Fibroblast of villous mesenchyme (primary cell): ENCODE measurements at regions not wholly inside any gene's neighbourhood (a gene's known extent, or its start where the extent isn't known, plus 50 kb on each side); places are given as distances from the start of the nearest gene placed in this dataset.

ENCODE experiments used
- DNase-seq: peaks from one replicate; pipeline ENCODE4 v3.0.0-alpha.2; 2010; ENCODE audit warnings: low read depth
- H3K4me3 ChIP-seq: 2 replicates; pipeline ENCODE4 v1.5.1; 2011; ENCODE audit warnings: low read depth, mild to moderate bottlenecking, low read length
- TF ChIP-seq, protein P1 (sequence below): IDR thresholded peaks from 2 replicates; pipeline ENCODE4 v1.5.1; 2012; ENCODE audit warnings: low read depth, mild to moderate bottlenecking, low read length; ENCODE audit not compliant: insufficient read depth

DNA sequence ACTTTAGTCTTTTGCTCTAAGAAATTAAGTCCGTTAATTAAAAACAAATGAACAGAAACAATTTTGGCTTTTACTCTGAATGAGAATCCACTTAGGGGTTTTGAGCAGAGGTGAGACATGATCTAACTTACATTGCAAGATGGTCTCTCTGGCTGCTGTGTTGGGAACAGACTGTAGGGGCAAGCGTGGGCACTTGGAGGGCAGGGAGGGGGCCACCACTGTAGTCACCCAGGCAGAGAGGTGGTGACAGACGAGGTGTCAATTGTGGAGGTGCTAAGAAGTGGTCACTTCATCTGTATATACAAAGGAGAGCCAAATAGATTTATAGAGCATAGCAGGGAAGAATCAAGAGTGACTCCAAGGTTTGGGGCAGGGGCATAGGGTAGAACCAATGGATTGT, 71.1 kb upstream of the IRF2BP2 start:
- TF ChIP-seq, protein P1, sequence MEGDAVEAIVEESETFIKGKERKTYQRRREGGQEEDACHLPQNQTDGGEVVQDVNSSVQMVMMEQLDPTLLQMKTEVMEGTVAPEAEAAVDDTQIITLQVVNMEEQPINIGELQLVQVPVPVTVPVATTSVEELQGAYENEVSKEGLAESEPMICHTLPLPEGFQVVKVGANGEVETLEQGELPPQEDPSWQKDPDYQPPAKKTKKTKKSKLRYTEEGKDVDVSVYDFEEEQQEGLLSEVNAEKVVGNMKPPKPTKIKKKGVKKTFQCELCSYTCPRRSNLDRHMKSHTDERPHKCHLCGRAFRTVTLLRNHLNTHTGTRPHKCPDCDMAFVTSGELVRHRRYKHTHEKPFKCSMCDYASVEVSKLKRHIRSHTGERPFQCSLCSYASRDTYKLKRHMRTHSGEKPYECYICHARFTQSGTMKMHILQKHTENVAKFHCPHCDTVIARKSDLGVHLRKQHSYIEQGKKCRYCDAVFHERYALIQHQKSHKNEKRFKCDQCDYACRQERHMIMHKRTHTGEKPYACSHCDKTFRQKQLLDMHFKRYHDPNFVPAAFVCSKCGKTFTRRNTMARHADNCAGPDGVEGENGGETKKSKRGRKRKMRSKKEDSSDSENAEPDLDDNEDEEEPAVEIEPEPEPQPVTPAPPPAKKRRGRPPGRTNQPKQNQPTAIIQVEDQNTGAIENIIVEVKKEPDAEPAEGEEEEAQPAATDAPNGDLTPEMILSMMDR, result no peak
- DNase-seq, result no peak
- H3K4me3 ChIP-seq, result no peak overlapping the region

DNA sequence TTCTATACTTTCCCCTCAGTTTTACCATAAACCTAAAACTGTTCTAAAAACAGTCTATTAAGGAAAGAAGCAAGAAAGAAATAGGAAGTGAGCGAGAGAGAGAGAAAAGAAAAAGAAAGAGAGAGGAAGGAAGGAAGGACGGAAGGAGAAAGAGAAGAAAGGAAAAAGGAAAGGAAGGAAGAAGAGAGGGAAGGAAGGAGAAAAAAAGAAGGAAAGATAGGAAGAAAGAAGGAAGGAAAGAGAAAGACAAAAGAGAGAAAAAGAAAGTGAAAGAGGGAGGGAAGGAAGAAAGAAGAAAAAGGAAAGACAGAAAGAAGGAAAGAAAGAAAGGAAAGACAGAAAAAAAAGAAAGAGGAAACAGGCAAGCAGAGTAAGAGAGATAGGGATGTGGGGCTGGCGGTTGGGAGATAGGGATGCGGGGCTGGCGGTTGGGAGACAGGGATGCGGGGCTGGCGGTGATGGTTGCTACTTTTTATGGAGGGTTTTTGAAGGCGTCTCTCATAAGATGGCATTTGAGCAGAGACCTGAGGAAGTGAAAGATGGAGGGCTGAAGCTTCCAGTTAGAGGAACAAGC, 70.4 kb upstream of the IRF2BP2 start:
- no peak for DNase-seq
- TF ChIP-seq, protein P1, result no peak
- no peak overlapping the region for H3K4me3 ChIP-seq

DNA sequence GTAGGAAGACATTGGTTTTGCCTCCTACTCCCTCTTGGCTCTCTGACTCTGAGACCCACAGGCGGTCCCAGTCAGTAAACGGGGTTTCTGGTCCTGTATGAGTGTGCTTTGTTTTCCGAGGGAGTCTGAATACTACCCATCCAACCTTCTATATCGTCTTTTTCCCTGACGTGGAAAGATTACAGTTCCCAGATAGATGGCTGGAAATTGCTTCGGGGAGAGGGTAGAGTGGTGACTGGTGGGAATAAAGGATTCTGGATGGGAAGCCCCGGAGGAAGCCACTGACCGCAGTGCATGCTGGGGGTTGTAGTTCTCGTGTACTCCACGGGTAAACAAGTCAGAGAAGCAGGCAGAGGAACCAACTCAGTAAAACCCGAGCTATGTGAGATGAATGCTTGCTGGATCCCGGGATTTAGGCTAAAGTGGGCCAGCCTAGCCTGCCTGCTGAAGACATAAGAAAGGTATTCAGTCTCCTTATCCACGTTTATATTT, 66.2 kb upstream of the IRF2BP2 start:
- H3K4me3 ChIP-seq, result peak overlapping the region; percentile 55
- DNase-seq, result peak; percentile 74
- TF ChIP-seq, protein P1, result no peak

DNA sequence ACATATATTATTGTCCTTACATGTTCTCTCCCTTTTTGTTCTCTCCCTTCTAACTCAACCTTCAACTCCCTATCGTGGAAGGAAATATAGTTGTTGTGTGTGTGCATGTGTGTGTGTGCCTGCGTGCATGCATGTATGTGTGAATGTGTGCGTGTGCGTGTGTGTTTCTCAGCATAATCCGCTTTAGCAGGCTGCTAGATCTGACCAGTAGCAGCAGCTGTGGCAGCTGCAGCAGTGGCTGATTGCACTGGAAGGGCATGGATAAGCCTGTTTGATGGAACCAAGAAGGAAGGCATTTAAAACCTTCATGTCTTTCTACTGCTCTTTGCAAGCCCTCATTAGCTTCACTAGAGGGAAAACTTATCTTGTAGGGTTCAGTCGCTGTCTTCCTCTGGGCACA, 65.6 kb upstream of the IRF2BP2 start:
- peak overlapping the region; percentile 55 for H3K4me3 ChIP-seq
- DNase-seq, result no peak
- TF ChIP-seq, protein P1, result no peak

DNA sequence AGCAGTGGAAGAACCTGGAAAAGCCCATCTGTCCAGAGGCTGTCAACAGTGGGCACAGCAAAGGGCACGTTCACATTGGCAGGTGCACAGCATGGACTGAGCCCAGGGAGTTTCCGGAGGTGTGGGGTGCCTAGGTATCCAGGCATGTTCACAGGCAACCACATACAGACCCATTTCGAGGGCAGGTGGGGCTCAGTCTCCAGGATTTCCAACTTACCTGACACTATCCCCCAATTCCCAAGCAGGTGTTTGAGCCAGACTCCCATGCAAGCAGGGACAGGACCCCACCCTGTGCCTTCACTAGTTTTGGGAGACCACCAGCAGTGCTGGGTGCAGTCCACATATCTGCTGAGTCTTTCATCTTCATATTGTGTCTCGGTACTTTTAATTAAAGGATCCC, 65.0 kb upstream of the IRF2BP2 start:
- DNase-seq, result no peak
- no peak overlapping the region for H3K4me3 ChIP-seq
- TF ChIP-seq, protein P1, result no peak

DNA sequence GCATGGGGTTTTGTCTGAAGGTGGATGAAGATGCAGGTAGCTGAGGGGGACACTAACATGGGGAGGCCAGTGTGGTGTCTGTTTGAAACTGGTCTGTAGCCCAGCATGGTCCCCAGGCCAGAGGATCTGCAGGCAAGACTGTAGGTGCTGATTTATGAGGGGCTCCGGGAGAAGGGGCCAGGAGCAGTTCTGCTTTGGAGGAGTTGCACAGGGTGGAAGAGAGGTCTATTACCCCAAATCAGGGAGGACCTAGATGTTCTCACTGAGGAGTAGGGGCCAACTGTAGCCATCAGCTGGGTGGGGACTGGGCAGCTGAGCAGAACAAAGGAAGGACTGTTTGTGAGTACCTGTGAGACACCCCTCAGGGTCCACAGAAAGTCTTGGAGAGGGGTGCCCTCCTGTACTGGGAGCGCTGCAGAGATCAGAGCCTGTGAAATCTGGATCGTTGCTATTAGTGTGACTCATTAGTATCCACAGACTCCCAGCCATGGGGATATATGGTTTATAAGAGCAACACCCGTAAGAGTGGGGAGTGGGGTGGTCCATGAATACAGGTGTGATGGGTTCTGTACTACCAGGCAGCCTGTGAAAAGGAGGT, 64.3 kb upstream of the IRF2BP2 start:
- no peak overlapping the region for H3K4me3 ChIP-seq
- TF ChIP-seq, protein P1, result no peak
- DNase-seq, result no peak
